ENCODE measurements at regions not wholly inside any gene's neighbourhood (a gene's known extent, or its start where the extent isn't known, plus 50 kb on each side); places are given as distances from the start of the nearest gene placed in this dataset.

GRCh38 chrX:126697091-126697490 is 122.4 kb upstream of the PRR32 start:
- Histone ChIP-seq H3K18ac (ENCODE audit: extremely low read depth, low read length) (no peak overlapping the region), H3K4me2 (ENCODE audit: insufficient read depth in 1 of 2, low read depth in 2 of 2, low read length in 2 of 2) (no peak overlapping the region), H4K20me1 (replicated peaks in 1 of 2; ENCODE audit: control insufficient read depth in 1 of 2, insufficient read depth in 2 of 2, low read length in 2 of 2) (no peaks in the 10 kb centered on the region), H3K4me1 (replicated peaks in 1 of 4; ENCODE audit: control insufficient read depth in 3 of 4, insufficient read depth in 4 of 4, low read length in 3 of 4) (no peaks in the 10 kb centered on the region), H2BK5ac (ENCODE audit: low read depth, low read length) (no peak overlapping the region), H2AFZ (ENCODE audit: low read length) (no peak overlapping the region), H3K79me1 (ENCODE audit: low read depth, low read length) (no peaks in the 10 kb centered on the region), H2BK120ac (replicated peaks; ENCODE audit: low read depth, low read length) (no peak overlapping the region), H3K23ac (ENCODE audit: insufficient read length) (no peak overlapping the region), H2AK5ac (ENCODE audit: low read depth, low read length) (no peak overlapping the region), H4K8ac (ENCODE audit: extremely low read depth, insufficient read depth, low read length) (no peak overlapping the region), H3K27ac (ENCODE audit: low read depth, low read length) (no peak overlapping the region), H3K56ac (replicated peaks; ENCODE audit: insufficient read length, low read depth, low read length) (no peak overlapping the region), H2BK15ac (ENCODE audit: low read length) (no peak overlapping the region), H3K9ac (replicated peaks in 1 of 4; ENCODE audit: extremely low read depth in 1 of 4, low read depth in 3 of 4, low read length in 3 of 4) (no peak overlapping the region), H3K36me3 (ENCODE audit: control insufficient read depth in 2 of 4, insufficient read depth in 4 of 4, low read length in 3 of 4) (no peaks in the 10 kb centered on the region), H3K9me3 (ENCODE audit: insufficient read depth in 2 of 2, low read depth in 1 of 2, low read length in 1 of 2) (no peaks in the 10 kb centered on the region), H4K91ac (replicated peaks; ENCODE audit: insufficient read length, low read length) (no peak overlapping the region), H3K4ac (replicated peaks; ENCODE audit: insufficient read length, low read depth, low read length) (no peak overlapping the region), H4K5ac (ENCODE audit: insufficient read length, low read depth, low read length) (no peak overlapping the region), H3K27me3 (replicated peaks in 1 of 4; ENCODE audit: control insufficient read depth in 3 of 4, extremely low read depth in 1 of 4, insufficient read depth in 3 of 4, low read length in 3 of 4) (no peaks in the 10 kb centered on the region), H3K23me2 (ENCODE audit: low read depth, low read length) (no peaks in the 10 kb centered on the region), H3K4me3 (ENCODE audit: extremely low read depth in 1 of 4, insufficient read depth in 2 of 4, low read depth in 3 of 4, low read length in 4 of 4) (no peak overlapping the region), H3K14ac (ENCODE audit: insufficient read length) (no peak overlapping the region), H2BK20ac (ENCODE audit: low read length) (no peak overlapping the region), H3K79me2 (ENCODE audit: control insufficient read depth in 1 of 2, insufficient read depth in 2 of 2, low read length in 2 of 2) (no peaks in the 10 kb centered on the region), H2BK12ac (ENCODE audit: low read depth, low read length) (no peak overlapping the region)
- FAIRE-seq, result no peak
- DNase-seq (ENCODE audit: low read depth in 1 of 2, low spot score in 2 of 2), result no peak
- 44% methylated on average over 2 of the region's 2 CpGs; no CpG with 5 or more reads in 1 of the 2 experiments for WGBS, 2 experiments (ENCODE audit: extremely low coverage in 1 of 2, insufficient coverage in 1 of 2, insufficient read length in 1 of 2, insufficient replicate concordance in 2 of 2, low coverage in 1 of 2, low lambda C conversion rate in 2 of 2, missing lambda C conversion rate in 1 of 2)
- POLR2A ChIA-PET (ENCODE audit: partially characterized antibody), result no interaction called here
- CTCF ChIA-PET (ENCODE audit: partially characterized antibody), result no interaction called here
- no peak for TF ChIP-seq EZH2 (IDR thresholded peaks at IDR 0.05; ENCODE audit: low read depth, low read length, severe bottlenecking)
- no peak for TF ChIP-seq CEBPB (IDR thresholded peaks at IDR 0.05; ENCODE audit: low read depth, low read length)
- TF ChIP-seq HDAC2 (IDR thresholded peaks at IDR 0.05; ENCODE audit: borderline replicate concordance in 1 of 2, low read depth in 2 of 2, low read length in 2 of 2), result no peak
- no peak for TF ChIP-seq SP1 (IDR thresholded peaks at IDR 0.05; ENCODE audit: low read depth, low read length)
- TF ChIP-seq PHF8 (conservative IDR thresholded peaks at IDR 0.05; ENCODE audit: low read depth, low read length), result no peak

Data from H1 (cell line).